ENCODE measurements at regions not wholly inside any gene's neighbourhood (a gene's known extent, or its start where the extent isn't known, plus 50 kb on each side); places are given as distances from the start of the nearest gene placed in this dataset.

DNA sequence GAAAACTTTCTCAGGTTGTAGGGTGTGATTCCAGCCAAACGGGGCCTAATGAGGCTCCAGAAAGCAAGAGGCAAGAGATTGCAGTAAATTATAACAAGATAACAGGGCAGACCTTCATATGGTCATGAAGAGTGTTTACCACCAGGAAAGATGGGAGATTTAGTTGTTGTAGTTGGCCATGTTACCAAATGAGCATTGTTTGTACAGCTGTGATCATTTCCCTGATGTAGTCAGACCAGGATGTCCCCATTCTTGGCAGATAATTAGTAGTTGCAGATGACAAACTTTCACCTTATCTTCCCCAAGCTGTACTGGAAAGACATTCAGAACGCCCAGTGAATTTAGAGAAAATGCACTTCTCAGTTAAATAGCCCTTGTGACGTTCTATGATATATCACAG lies 630.8 kb downstream of the ANKRD7 start:
- no peak overlapping the region for H3K27ac ChIP-seq (ENCODE audit: low read depth, low read length, poor library complexity, severe bottlenecking)
- CTCF ChIA-PET = no interaction called here
- intact Hi-C loops (cut with micrococcal nuclease; ENCODE audit: unreplicated experiment) = no loop called here
- no peaks in the 10 kb centered on the region for H3K27me3 ChIP-seq (replicated peaks; ENCODE audit: insufficient read depth, low read depth, low read length, poor library complexity)
- no peak for TF ChIP-seq EZH2 (IDR thresholded peaks at IDR 0.05; ENCODE audit: borderline replicate concordance, low read depth, low read length, poor library complexity, severe bottlenecking)
- TF ChIP-seq, protein P1, sequence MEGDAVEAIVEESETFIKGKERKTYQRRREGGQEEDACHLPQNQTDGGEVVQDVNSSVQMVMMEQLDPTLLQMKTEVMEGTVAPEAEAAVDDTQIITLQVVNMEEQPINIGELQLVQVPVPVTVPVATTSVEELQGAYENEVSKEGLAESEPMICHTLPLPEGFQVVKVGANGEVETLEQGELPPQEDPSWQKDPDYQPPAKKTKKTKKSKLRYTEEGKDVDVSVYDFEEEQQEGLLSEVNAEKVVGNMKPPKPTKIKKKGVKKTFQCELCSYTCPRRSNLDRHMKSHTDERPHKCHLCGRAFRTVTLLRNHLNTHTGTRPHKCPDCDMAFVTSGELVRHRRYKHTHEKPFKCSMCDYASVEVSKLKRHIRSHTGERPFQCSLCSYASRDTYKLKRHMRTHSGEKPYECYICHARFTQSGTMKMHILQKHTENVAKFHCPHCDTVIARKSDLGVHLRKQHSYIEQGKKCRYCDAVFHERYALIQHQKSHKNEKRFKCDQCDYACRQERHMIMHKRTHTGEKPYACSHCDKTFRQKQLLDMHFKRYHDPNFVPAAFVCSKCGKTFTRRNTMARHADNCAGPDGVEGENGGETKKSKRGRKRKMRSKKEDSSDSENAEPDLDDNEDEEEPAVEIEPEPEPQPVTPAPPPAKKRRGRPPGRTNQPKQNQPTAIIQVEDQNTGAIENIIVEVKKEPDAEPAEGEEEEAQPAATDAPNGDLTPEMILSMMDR (conservative IDR thresholded peaks at IDR 0.05; ENCODE audit: low read depth, low read length) = no peak
- BruUV-seq (replicated peaks) = no TSS peak
- DNase-seq (ENCODE audit: low spot score) = no peak
- H3K4me3 ChIP-seq (ENCODE audit: low read depth, low read length, poor library complexity, severe bottlenecking) = no peak overlapping the region
- POLR2A ChIA-PET (ENCODE audit: low non-redundant PET) = no interaction called here
- peaks cover 8% of the 10 kb centered on the region for H3K4me1 ChIP-seq (ENCODE audit: insufficient read depth, low read length, poor library complexity, severe bottlenecking)
- H3K36me3 ChIP-seq (ENCODE audit: insufficient read depth, low read length, poor library complexity, severe bottlenecking) = no peaks in the 10 kb centered on the region
- no peaks in the 10 kb centered on the region for H3K9me3 ChIP-seq (ENCODE audit: low read depth, low read length, poor library complexity, severe bottlenecking)

DNA sequence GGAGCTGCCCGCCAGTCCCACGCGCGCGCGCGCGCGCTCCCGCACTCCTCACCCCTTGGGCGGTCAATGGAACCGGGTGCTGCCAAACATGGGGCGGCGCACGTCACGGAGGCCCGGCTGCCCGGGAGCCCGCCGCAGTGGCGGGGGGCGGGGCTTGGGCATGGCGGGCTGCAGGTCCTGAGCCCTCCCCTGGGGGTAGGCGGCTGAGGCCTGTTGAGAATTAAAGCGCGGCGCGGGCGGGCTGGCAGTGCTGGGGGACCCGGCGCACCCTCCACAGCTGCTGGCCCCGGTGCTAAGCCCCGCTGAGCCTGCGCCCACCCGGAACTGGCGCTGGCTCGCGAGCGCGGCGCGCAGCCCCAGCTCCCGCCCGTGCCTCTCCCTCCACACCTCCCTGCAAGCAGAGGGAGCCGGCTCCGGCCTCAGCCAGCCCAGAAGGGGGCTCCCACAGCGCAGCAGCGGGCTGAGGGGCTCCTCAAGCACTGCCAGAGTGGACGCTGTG lies 634.2 kb downstream of the ANKRD7 start:
- BruUV-seq (replicated peaks) = no TSS peak
- POLR2A ChIA-PET (ENCODE audit: low non-redundant PET) = no interaction called here
- intact Hi-C loops (cut with micrococcal nuclease; ENCODE audit: unreplicated experiment) = no loop called here
- no peak for DNase-seq (ENCODE audit: low spot score)
- CTCF ChIA-PET = no interaction called here
- Histone ChIP-seq H3K27ac (ENCODE audit: low read depth, low read length, poor library complexity, severe bottlenecking) (no peak overlapping the region), H3K4me3 (ENCODE audit: low read depth, low read length, poor library complexity, severe bottlenecking) (no peak overlapping the region), H3K9me3 (ENCODE audit: low read depth, low read length, poor library complexity, severe bottlenecking) (no peaks in the 10 kb centered on the region), H3K36me3 (ENCODE audit: insufficient read depth, low read length, poor library complexity, severe bottlenecking) (no peaks in the 10 kb centered on the region), H3K4me1 (ENCODE audit: insufficient read depth, low read length, poor library complexity, severe bottlenecking) (peaks cover 4% of the 10 kb centered on the region), H3K27me3 (replicated peaks; ENCODE audit: insufficient read depth, low read depth, low read length, poor library complexity) (no peaks in the 10 kb centered on the region)
- TF ChIP-seq, protein P1 (conservative IDR thresholded peaks at IDR 0.05; ENCODE audit: low read depth, low read length) = no peak
- no peak for TF ChIP-seq EZH2 (IDR thresholded peaks at IDR 0.05; ENCODE audit: borderline replicate concordance, low read depth, low read length, poor library complexity, severe bottlenecking)

DNA sequence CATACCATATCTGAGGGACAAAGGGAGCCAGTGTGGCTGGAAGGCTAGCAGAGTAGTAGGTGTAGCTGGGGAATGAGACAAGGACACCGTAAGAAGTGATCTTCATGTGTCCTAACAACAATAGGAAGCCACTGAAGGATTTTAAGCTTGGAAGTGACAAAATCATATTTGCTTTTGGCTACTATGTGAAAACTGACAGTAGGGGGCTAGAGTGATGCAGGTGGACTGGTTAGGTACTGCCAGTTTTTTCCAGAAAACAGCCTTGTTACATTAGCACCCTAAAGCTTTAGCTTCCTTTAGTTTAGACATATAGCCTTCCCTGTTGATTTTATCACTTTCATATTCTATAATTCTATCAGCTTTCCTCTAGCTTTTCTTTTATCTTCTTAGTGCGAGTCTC lies 637.1 kb downstream of the ANKRD7 start:
- intact Hi-C loops (cut with micrococcal nuclease; ENCODE audit: unreplicated experiment) = no loop called here
- POLR2A ChIA-PET (ENCODE audit: low non-redundant PET) = no interaction called here
- Histone ChIP-seq H3K27me3 (replicated peaks; ENCODE audit: insufficient read depth, low read depth, low read length, poor library complexity) (no peaks in the 10 kb centered on the region), H3K27ac (ENCODE audit: low read depth, low read length, poor library complexity, severe bottlenecking) (peak overlapping the region; percentile 67), H3K4me1 (ENCODE audit: insufficient read depth, low read length, poor library complexity, severe bottlenecking) (peaks cover 4% of the 10 kb centered on the region), H3K4me3 (ENCODE audit: low read depth, low read length, poor library complexity, severe bottlenecking) (no peak overlapping the region), H3K36me3 (ENCODE audit: insufficient read depth, low read length, poor library complexity, severe bottlenecking) (no peaks in the 10 kb centered on the region), H3K9me3 (ENCODE audit: low read depth, low read length, poor library complexity, severe bottlenecking) (no peaks in the 10 kb centered on the region)
- TF ChIP-seq, protein P1 (conservative IDR thresholded peaks at IDR 0.05; ENCODE audit: low read depth, low read length) = no peak
- TF ChIP-seq EZH2 (IDR thresholded peaks at IDR 0.05; ENCODE audit: borderline replicate concordance, low read depth, low read length, poor library complexity, severe bottlenecking) = no peak
- no TSS peak for BruUV-seq (replicated peaks)
- no peak for DNase-seq (ENCODE audit: low spot score)
- CTCF ChIA-PET = no interaction called here

All from A673 (cell line).